ENCODE measurements at regions not wholly inside any gene's neighbourhood (a gene's known extent, or its start where the extent isn't known, plus 50 kb on each side); places are given as distances from the start of the nearest gene placed in this dataset.

DNA sequence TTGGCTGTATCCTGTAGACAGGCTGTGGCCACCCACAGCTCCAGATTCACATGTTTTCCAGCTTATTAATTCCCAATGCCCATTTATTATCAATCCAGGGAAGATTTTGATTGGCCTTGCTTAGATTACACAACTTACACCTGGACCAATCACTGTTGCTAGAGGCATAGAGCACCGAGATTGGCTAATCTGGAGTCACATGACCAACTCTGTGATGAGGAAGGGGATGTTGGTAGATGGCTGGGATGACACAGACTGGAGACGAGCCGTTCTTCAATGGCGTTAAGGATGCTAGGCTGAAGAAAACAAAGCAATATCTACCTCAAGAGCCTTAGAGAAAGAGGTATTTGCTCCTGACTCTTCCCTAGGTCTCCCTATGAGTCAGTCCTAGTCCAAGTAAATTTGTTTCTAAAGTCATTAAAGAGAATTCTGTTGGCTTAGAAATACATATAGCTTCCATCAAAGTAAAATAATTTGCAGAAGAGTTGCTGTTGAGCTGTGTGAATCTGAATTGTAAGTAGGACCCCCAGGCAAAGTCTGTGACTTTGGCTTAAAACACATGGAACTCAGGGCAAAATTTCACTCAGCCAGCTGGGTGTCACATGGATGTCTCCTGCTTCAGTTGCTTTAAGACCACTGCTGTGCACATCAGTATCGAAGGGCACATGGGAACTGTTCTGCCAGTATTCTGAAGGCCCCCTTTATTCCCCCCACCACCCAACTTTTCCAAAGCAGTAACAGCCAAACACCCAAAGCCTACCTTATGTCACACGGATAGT is 326.4 kb upstream of the KLF4 start:
- TF ChIP-seq, protein P1, sequence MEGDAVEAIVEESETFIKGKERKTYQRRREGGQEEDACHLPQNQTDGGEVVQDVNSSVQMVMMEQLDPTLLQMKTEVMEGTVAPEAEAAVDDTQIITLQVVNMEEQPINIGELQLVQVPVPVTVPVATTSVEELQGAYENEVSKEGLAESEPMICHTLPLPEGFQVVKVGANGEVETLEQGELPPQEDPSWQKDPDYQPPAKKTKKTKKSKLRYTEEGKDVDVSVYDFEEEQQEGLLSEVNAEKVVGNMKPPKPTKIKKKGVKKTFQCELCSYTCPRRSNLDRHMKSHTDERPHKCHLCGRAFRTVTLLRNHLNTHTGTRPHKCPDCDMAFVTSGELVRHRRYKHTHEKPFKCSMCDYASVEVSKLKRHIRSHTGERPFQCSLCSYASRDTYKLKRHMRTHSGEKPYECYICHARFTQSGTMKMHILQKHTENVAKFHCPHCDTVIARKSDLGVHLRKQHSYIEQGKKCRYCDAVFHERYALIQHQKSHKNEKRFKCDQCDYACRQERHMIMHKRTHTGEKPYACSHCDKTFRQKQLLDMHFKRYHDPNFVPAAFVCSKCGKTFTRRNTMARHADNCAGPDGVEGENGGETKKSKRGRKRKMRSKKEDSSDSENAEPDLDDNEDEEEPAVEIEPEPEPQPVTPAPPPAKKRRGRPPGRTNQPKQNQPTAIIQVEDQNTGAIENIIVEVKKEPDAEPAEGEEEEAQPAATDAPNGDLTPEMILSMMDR (IDR thresholded peaks at IDR 0.05), result no peak
- TF ChIP-seq EZH2 (IDR thresholded peaks at IDR 0.05; ENCODE audit: borderline replicate concordance, insufficient read depth, low read depth, low read length, poor library complexity, severe bottlenecking), result no peak

Data from B cell (primary cell).